Breast epithelium (tissue), 3 donors: ENCODE measurements at regions not wholly inside any gene's neighbourhood (a gene's known extent, or its start where the extent isn't known, plus 50 kb on each side); places are given as distances from the start of the nearest gene placed in this dataset.

ENCODE experiments used
- CTCF ChIP-seq, 3 donors: fragments of 450-650 bp; IDR thresholded peaks; one replicate each; pipeline ENCODE4 v1.5.1; 2016 to 2017; ENCODE audit warnings: antibody characterized with exemption in 3 of 3, mild to moderate bottlenecking in 3 of 3, moderate library complexity in 3 of 3
- POLR2A ChIP-seq: fragments of 450-650 bp; IDR thresholded peaks from one replicate; pipeline ENCODE4 v1.6.1; 2016; ENCODE audit warnings: antibody characterized with exemption, mild to moderate bottlenecking, moderate library complexity

GRCh38 chr6:22418714-22419113 lies 121.9 kb upstream of the PRL start:
- TF ChIP-seq CTCF (IDR thresholded peaks at IDR 0.05) (no peak), POLR2A (no peak)
